Embryonic facial prominence (tissue), 1 donor: ENCODE measurements at regions not wholly inside any gene's neighbourhood (a gene's known extent, or its start where the extent isn't known, plus 50 kb on each side); places are given as distances from the start of the nearest gene placed in this dataset.

Experiments used
- DNase-seq: peaks from one replicate; pipeline ENCODE4 v3.0.0-alpha.2; 2016; ENCODE audit errors: extremely low spot score

DNA sequence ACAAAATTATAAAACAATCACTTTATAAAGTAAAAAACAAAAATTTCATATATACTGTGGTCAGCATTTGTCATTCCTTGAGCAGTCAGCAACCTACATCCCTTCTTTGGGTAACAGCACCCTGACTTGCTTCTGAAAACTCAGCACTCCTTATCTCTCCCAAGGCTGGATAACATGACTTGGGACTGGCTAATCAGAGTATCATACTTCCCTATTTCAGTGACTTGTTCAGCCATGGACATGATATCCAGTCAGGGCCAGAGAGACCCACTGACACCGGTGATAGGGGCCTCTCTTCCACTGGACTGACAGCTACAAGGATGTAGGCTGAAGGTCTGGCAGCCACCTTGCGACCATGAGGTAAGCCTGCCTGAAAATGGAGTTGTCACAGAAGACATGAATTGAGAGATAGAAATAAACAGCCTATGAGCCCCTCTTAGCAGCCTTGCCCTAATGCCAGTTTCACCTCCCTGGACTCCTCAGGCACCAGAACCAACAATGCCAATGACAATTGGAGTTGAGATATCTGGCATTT lies 84.4 kb upstream of the NEBL start:
- DNase-seq = no peak

DNA sequence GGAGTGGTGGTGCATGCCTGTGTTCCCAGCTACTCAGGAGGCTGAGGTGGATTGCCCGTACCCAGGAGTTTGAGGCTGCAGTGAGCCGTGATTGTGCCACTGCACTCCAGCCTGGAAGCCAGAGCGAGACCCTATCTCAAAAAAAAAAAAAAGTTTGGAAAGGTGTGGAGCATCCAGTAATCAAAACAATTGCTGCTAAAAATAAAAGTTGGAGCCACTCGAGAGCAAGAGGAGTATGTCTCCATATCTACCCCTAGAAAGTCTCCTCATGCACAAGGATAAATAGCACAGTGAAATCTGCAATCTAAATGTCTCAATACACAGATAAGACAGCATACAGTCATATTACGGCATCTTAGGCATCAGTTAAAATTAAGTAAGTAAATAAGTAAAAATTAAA lies 81.5 kb upstream of the NEBL start:
- DNase-seq = no peak

DNA sequence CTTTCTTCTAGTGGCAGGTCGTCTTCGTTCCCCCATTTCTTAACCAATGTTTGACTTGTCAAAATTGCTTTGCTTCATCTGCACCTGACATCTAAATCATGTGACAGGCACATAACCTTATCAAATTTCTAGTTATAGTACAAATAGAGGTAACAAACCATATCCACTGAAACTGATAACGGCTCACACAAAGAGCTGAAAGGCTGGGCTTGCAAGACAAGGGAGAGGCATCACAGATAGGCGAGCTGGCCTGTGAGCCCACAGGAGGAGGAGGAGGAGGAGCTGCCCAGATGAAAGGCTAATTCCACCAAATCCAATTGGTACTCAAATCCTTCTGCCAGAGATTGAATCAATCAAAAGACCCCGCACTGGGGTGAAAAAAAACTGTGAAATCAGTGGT lies 80.2 kb upstream of the NEBL start:
- DNase-seq = no peak

DNA sequence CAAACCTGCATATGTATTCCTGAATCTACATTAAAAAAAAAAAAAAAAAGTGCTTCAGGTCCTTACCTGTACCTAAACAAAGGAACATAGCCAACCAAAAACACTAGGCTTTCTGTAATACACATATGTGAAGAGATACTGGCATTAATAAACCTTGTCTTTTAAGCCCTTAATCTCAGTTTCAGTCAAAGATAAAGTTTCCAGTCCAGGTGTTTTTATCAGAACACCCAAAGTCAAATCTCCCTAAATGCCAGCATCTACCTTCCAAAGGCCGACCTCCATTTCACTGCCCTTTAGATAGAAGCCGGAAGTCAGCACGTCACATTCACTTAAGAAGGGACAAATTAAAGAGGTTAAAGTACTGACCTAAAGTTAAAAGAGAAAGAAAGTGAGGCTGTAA lies 79.8 kb upstream of the NEBL start:
- DNase-seq = no peak

DNA sequence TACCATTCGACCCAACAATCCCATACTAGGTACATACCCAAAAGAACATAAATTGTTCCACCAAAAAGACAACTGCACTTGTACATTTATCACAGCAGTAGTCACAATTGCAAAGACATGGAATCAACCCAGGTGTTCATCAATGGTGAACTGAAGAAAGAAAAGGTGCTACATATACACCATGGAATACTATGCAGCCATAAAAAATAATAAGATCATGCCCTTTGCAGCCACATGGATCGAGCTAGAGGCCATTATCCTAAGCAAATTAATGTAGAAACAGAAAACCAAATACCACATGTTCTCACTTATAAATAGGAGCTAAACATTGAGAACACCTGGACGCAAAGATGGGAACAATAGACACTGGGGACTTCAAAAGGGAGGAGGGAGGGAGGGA lies 79.3 kb upstream of the NEBL start:
- DNase-seq = no peak

DNA sequence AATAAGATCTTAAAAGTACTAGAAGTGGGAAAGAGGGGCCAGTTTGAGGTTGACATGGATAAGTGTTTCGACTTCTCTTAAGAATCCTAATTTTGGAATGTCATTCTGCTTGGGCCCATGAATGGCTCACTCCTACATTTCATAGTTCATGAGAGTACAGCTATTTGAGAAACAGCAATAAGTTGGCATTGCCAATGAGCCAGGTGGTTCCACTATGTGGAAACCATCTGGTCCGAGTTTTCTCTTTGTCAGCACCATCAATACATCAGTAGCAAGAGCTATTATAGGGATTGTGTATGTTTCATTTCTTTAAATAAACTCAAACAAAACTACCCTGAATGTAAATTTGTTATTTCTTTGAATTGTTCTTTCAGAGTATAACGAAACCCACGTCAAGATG lies 78.1 kb upstream of the NEBL start:
- no peak for DNase-seq

DNA sequence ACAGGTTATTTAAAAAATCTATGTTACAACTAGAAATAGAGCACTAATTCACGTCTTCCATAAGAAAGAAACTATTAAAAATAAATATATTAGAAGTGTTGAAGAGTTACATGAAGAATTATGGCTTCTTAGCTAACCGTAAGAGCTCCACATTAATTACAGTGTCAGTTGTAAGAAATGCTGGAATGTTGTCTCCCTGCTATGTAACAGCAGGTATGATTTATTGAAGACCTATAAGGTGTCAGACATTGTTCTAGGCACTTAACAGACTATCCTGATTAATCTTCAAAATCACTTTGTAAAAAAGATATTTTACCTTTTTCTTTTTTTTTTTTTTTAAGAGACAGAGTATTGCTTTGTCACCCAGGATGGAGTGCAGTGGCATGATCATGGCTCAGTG lies 75.8 kb upstream of the NEBL start:
- DNase-seq = no peak

DNA sequence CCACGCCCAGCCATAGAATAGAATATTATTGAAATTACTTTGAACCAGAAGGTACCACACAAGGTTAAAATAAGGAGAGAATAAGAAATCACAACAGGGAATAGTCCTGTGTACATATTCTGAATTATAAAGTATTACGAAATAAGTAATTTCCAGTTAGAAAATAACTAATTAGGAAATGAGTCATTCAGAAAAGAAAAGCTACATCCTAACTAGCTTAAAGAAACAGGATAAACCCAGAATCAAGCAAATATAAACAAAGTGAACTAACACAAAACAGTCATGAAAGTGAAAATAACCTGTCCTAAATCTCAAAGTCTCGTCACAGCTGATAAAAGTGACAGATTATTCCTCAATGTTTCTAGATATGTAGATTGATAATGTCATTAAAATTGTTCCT lies 74.8 kb upstream of the NEBL start:
- no peak for DNase-seq

DNA sequence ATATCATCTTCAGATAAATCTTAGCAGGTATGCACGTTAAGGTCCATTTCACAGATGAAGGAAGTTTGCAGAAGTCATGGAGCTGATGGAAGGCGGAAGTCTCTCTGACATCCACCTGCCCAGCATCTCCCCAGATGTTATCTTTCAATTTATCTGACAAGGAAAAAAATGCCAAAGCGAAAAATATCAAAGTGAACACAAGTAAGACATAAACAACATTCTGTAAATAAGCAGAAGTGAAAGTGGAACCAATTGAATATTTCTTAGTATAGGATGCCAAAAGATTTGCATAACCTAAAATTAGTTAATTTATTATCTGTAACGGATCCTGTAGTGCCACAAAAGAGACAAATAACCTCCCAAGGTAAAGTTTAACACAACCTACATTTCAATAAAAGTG lies 73.6 kb upstream of the NEBL start:
- no peak for DNase-seq

DNA sequence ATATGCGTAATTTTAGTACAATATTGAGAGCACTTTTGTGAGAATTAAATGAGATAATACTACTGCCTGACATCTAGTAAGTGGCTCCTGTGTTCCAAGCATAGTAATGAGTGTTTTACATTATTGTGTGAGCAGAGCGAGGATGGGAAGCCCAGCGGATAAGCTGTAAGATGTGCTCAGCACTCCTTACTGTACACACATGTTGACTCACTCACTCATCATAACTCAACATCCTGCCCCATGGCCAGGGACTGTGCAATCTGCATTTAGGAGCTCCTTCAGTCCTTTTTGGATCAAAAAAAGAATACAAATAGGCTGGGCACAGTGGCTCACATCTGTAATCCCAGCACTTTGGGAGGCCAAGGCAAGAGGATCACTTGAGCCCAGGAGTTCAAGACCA lies 72.9 kb upstream of the NEBL start:
- DNase-seq = no peak

DNA sequence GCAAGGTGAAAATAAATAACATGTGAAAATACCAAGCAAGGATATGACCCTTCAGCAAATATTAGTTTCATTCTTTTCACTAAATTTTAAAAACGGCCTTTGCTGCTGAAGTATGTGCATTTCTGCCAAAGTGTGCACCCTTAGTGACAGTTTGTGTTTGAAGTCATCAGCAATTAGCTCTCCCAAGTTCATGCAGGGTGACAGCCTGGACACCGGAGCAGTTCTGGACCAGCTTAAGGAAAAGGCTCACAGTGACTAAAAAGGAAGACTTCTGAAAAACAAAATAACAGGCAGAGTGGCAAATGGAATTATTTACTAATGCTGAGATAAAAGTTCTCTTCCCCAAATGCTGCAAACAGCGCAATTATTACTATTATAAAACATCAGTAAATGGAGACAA lies 69.3 kb upstream of the NEBL start:
- no peak for DNase-seq

DNA sequence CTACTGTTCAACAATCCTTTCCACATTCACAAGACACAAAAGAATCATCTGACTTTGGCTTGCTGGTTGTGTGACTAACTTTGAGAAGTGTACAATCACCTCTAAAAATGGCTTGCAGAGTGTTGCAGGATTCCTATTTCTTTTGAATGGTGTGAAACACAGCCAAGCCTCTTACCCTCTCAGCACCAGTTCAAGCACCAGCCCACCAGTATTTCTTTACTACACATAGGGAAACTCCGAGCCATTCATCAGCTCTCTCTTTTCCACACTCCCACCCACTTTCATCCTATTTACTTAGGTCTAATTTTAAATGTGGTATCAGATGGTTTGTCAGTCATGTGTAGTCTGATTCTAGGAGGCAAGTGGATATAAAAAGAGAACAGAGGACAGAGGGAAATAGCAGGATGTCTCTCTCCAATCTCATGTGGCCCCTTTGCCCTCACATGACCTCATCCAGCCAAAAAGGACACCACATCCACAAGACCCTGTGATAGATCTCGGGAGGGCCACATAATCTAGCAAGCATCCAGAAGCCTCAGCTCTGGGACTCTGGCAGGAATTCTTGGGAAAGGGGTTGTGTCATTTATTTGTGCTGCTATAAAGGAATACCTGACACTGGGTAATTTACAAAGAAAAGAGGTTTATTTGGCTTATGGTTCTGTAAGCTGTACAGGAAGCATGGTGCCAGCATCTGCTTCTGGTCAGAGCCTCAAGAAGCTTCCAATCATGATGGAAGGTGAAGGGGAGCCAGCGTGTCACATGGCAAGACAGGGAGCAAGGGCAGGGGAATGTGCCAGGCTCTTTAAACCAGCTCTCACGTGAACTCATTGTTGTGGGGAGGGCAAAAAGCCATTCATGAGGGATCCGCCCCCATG lies 66.8 kb upstream of the NEBL start:
- no peak for DNase-seq

DNA sequence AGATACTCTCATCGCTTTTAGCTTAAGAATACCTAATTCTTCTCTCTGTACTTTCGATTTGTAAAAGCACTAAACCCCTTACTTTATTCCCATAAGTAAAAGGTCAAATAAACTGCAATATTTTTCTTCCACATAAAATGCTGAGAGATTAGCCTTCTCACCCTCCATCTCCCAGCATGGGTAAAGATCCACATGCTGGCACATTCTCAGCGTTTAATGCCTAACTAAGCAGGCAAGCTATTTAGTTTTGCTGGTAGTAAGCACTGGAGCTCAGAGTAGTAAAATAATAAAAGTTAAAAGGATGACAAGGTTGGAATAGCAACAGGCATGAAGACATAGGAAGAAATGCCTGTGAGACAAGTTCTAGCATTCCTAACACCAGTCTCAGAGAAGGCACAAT lies 65.9 kb upstream of the NEBL start:
- DNase-seq = no peak

DNA sequence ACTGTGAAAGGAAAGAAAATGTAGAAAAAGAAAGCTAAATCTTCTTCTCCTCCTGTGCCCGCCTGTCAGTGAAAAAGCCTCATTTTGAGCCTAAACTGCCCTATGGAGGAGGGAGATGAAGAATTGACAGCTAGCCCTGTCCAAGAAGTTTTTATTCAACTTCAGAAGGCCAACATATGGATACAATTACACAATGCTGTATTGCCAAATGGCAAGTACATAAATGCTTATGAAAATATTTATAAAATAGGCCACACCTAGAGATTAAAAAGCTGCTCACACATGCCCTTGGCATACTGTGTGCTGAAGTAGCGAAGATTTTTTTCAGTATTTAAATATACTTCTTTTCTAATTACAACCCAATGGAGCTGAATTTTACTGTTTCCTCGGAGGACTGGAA lies 65.1 kb upstream of the NEBL start:
- no peak for DNase-seq

DNA sequence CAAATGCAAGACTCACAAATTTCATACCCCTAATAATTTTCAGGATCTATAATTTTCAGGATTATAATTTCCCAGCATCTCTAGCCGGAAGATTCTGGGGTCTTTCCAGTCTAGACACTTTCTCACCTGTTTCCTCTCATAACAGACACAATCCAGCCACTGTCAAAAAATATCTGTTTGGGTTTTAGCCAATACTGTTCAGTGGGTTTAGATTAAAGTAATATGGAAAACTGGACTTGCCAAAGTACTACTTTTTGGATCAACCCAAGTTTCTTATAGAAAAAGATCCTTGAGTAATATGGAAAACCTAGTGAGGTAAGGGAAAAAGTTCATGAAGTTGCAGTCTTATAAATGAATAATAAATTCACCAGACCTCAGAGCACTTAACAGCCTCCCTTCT lies 62.1 kb upstream of the NEBL start:
- DNase-seq = no peak

DNA sequence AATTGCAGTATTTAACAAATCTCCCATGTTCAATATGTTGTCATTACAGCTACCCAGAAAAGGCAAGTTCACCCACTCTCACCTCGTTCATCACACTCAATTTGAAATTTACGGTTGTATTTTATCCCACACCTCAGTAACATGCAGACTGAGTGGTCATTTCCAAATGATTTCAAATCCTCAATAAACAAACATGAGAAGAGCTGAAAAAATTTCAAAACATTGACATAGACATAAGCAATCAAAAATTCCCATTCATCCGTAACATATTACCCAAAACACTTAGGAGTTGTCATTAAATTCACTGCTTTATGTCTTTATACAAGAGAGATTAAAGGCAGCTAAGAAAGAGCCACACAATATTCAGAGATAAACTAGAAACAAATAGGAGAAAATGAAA lies 61.7 kb upstream of the NEBL start:
- DNase-seq = no peak

DNA sequence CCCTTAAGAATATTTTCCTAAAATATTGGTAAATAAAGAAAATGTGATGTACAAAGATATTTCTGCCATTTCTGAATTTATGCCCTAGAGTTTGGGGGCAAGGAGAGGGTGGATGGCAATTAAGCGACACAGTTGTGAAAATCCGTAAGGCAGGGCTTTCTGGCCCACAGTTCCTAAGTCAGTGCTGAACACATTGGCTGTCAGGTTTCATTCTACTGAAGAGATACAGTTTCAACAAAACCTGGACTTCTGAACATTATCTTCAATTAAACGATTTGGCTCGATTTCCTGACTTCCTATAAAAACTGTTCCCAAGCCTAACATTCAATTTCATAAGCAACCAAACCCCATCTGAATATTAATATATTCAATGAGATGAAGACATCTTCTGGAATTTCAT lies 61.1 kb upstream of the NEBL start:
- no peak for DNase-seq

DNA sequence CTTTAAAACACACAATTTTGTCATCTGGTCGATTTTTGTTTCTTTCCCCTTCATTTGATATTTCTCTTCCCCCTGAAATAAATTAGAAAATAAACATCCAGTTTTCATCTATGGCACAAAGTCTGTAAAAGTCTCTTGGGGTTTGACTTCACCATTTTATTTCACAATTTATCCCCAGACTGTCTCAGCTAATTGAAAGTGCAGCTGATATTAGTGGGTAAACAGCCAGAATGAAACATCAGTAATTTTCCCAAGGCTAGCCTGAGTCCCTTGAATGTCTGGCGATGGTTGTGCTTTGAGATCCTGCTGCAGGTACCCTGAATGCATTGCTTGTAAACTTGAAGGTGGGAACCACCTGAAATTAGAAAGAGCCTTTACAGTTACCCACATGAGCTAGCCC lies 60.6 kb upstream of the NEBL start:
- DNase-seq = no peak

DNA sequence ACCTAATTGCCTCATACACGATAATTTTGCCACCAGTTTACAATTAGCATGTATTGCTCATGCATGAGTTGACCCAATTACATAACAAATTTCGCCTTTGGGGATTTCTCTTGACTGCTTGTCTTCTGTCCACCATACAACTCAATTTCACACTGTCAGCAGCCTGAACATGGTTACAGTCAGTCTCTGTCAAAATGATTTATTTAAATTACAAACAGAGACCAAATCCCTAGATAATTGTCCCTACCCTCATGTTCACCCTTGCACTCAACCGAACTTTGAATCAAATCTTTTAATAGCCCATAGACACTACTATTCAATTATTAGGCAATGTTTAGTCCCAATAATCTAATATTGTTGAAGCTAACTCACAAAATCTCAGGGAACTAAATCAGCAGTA lies 59.7 kb upstream of the NEBL start:
- DNase-seq = no peak

DNA sequence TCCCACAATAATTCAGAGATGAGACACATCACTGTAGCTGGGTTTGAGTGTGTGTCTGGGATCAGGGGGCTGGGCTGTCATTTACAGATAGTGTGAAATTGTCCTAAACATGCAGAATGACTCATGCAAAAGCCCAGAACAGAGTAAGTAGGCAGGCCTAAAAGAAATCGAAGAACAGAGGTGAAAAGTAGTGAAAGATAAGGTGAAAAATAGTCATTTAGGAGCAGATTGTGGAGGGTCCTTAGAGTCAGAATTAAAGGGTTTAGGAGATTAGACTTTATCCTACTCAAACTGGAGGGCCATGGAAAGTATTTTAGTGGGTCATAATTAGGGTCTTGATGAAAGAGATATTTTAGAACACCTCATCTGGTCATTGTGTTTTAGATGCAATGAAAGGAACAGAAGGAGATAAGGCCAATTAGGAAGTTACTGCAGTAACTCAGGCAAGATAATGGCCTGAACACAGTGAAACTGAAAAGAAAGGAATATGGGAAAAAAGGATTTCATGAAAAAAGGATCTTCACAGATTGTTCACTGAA lies 58.3 kb upstream of the NEBL start:
- no peak for DNase-seq

DNA sequence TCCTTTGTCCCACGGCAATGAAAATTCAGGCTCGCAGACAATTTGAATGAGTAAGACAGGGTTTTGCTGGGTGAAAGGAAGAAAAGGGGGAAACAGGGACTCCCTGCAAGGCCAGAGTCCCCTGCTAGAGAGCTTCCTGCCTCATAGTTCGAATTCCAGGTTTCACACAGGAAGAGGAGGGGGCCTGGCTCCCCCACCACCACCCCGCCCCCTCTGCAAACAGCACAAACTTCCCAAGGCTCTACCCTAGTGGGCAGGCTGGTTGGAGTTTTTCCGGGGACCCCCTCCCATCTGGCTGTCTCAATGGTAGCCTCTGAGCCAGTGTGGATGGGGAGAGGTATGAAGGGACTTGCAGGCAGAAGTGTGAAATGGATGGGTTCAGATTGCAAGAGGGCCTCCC lies 57.4 kb upstream of the NEBL start:
- no peak for DNase-seq

DNA sequence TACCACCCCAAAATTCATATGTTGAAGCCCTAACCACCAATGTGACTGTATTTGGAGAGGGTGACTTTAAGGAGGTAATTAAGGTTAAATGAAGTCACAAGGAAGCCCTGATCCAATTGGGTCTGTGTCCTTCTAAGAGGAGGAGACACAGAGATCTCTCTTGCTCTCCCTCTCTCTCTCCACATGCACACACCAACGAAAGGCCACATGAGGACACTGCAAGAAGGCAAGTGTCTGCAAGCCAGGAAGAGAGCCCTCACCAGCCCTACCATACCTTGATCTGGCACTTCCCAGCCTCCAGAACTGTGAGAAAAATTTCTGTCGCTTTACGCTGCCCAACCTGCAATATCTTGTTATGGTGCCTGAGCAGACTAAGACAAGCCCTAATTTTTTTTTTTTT lies 56.0 kb upstream of the NEBL start:
- no peak for DNase-seq

DNA sequence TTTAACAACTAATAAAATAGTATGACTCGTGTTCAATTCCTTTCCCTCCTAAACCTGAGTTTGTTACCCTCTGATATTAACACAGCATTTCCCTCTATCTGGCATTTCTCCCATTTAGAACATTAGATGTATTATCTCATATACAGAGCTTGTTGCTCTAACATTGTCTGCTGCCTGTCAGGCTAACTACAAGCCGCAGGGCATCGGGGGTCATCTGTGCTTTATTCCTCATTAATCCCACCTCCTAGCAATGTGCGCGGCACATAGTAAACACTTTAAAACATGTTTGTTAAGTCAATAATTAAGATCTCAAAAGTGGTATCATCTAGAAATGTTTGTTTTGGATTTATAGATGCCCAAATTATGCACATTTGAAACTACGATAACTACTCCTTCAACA lies 52.9 kb upstream of the NEBL start:
- no peak for DNase-seq
